GM12892 (cell line): ENCODE measurements at regions not wholly inside any gene's neighbourhood (a gene's known extent, or its start where the extent isn't known, plus 50 kb on each side); places are given as distances from the start of the nearest gene placed in this dataset.

Source experiments
- POLR2A ChIP-seq: IDR thresholded peaks from 2 replicates; pipeline ENCODE4 v1.6.1; 2011; ENCODE audit warnings: low read depth, low read length, control low read depth
- POLR2AphosphoS5 ChIP-seq: IDR thresholded peaks from 2 replicates; pipeline ENCODE4 v1.6.1; 2011; ENCODE audit warnings: low read depth, low read length, control low read depth
- TAF1 ChIP-seq: IDR thresholded peaks from 2 replicates; pipeline ENCODE4 v1.6.1; 2011; ENCODE audit warnings: low read depth, mild to moderate bottlenecking, control low read depth, low read length, borderline replicate concordance

- TF ChIP-seq POLR2AphosphoS5 (no peak), TAF1 (no peak), POLR2A (no peak)
These were observed 239.5 kb upstream of the DCN start for GRCh38 chr12:91422127-91422526.
